MCF 10A (cell line): ENCODE measurements at regions not wholly inside any gene's neighbourhood (a gene's known extent, or its start where the extent isn't known, plus 50 kb on each side); places are given as distances from the start of the nearest gene placed in this dataset.
A peak's percentile ranks its signal among the peaks of the same experiment; 100 is the strongest.

ENCODE experiments used
- BruUV-seq: library from RNA; stranded (reverse); fragments of 400-500 nt; replicated peaks from 2 replicates; lab custom pipeline; 2021; lab: Mats Ljungman, UMichigan
- CTCF ChIA-PET: fragments of 300-600 bp; sonication (Branson Sonifier 250); formaldehyde crosslinking; extraction: SDS; loops from one replicate; lab custom pipeline; 2021; ENCODE audit warnings: antibody characterized with exemption, inconsistent platforms; lab: Yijun Ruan, JAX
- POLR2A ChIA-PET: fragments of 300-600, 350-650 bp; sonication (Branson Sonifier 250); formaldehyde crosslinking; extraction: SDS; loops from one replicate; lab custom pipeline; 2020; ENCODE audit warnings: antibody characterized with exemption, inconsistent platforms; lab: Yijun Ruan, JAX
- DNase-seq: peaks from one replicate; pipeline ENCODE4 v3.0.0-alpha.2; 2018; ENCODE audit not compliant: unreplicated experiment
- H3K27ac Mint-ChIP-seq: one replicate; pipeline ENCODE4 v1.8.0; 2022; ENCODE audit warnings: mild to moderate bottlenecking, low read depth, mixed read lengths; ENCODE audit not compliant: unreplicated experiment
- H3K27me3 Mint-ChIP-seq: one replicate; pipeline ENCODE4 v1.8.0; 2022; ENCODE audit warnings: mixed read lengths; ENCODE audit not compliant: insufficient read depth, unreplicated experiment
- H3K36me3 Mint-ChIP-seq: one replicate; pipeline ENCODE4 v1.8.0; 2022; ENCODE audit warnings: mild to moderate bottlenecking, moderate library complexity, mixed read lengths; ENCODE audit not compliant: insufficient read depth, unreplicated experiment
- H3K4me1 Mint-ChIP-seq: one replicate; pipeline ENCODE4 v1.8.0; 2022; ENCODE audit warnings: mixed read lengths; ENCODE audit not compliant: insufficient read depth, unreplicated experiment
- H3K4me3 Mint-ChIP-seq: one replicate; pipeline ENCODE4 v1.8.0; 2022; ENCODE audit warnings: mild to moderate bottlenecking, moderate library complexity, mixed read lengths; ENCODE audit not compliant: unreplicated experiment
- H3K9me3 Mint-ChIP-seq: one replicate; pipeline ENCODE4 v1.8.0; 2022; ENCODE audit warnings: mixed read lengths; ENCODE audit not compliant: unreplicated experiment
- intact Hi-C: fragments of 100-400 bp; cut with micrococcal nuclease; formaldehyde crosslinking; loops from 2 replicates; pipeline ENCODE4 v1.14.1; 2022
- TF ChIP-seq, protein P1 (sequence below): fragments of 200-600 bp; IDR thresholded peaks from one replicate; pipeline ENCODE4 v1.8.0; 2022; ENCODE audit warnings: antibody characterized with exemption, mild to moderate bottlenecking; ENCODE audit not compliant: unreplicated experiment

DNA sequence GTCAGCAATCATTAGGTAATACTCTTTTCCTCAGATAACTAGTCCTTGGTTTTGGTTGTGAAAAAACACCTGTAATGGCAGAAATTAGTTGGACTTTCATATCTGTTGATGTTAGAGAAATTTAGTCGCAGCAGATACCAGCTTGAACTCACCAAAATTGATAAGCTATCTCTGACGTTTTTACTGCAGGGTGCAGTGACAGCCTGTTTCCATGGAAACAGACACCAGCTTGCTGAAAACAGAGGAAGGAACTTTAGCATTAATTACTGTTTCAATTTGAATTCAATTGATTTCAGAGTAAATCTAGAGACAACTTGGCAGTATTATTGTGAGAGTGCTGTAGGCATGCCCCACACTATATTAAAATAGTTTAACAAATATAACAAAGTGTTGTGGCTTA, 246.5 kb downstream of the PPP1R2C start:
- H3K27me3 Mint-ChIP-seq: peaks cover 56% of the 10 kb centered on the region
- intact Hi-C loops: no loop called here
- no TSS peak for BruUV-seq
- H3K4me1 Mint-ChIP-seq: peaks cover 6% of the 10 kb centered on the region
- CTCF ChIA-PET: interaction anchor here (0.7 to 3.9 kb wide), 2 partner anchors 733 to 762 kb away, joined by 3 to 26 read pairs; no protein-coding TSS in a partner anchor
- no peaks in the 10 kb centered on the region for H3K36me3 Mint-ChIP-seq
- POLR2A ChIA-PET: no interaction called here
- H3K4me3 Mint-ChIP-seq: no peak overlapping the region
- no peak for DNase-seq
- no peak overlapping the region for H3K27ac Mint-ChIP-seq
- no peaks in the 10 kb centered on the region for H3K9me3 Mint-ChIP-seq
- TF ChIP-seq, protein P1, sequence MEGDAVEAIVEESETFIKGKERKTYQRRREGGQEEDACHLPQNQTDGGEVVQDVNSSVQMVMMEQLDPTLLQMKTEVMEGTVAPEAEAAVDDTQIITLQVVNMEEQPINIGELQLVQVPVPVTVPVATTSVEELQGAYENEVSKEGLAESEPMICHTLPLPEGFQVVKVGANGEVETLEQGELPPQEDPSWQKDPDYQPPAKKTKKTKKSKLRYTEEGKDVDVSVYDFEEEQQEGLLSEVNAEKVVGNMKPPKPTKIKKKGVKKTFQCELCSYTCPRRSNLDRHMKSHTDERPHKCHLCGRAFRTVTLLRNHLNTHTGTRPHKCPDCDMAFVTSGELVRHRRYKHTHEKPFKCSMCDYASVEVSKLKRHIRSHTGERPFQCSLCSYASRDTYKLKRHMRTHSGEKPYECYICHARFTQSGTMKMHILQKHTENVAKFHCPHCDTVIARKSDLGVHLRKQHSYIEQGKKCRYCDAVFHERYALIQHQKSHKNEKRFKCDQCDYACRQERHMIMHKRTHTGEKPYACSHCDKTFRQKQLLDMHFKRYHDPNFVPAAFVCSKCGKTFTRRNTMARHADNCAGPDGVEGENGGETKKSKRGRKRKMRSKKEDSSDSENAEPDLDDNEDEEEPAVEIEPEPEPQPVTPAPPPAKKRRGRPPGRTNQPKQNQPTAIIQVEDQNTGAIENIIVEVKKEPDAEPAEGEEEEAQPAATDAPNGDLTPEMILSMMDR: no peak

DNA sequence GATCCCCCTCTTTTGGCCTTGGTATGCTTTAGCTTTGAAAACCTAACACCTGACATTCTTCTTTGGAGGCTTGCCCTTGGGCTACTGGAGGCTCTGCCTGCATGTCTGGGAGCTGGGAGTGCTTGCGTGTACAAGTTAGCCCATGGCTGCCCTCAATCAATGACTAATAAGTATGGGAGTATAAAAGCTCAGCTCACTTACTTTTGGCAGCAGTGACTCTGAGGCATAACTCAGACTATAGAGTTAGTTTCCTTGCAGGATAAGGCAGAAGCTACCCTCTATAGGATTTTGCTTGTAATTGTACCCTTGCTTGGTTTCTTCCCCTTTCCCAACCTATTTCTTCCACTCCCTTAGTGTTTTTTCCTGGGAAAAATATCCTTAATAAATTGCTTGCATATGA, 247.9 kb downstream of the PPP1R2C start:
- ChIA-PET CTCF (interaction anchor here (0.5 to 3.9 kb wide), 2 partner anchors 41 to 732 kb away, joined by 3 to 26 read pairs; no protein-coding TSS in a partner anchor), POLR2A (interaction anchor here (0.7 kb wide), 2 partner anchors 885 to 1665 kb away, joined by 3 to 4 read pairs; no protein-coding TSS in a partner anchor)
- intact Hi-C loops: no loop called here
- peaks cover 6% of the 10 kb centered on the region for H3K4me1 Mint-ChIP-seq
- no TSS peak for BruUV-seq
- no peaks in the 10 kb centered on the region for H3K9me3 Mint-ChIP-seq
- peaks cover 52% of the 10 kb centered on the region for H3K27me3 Mint-ChIP-seq
- H3K4me3 Mint-ChIP-seq: no peak overlapping the region
- DNase-seq: peak; percentile 49
- H3K36me3 Mint-ChIP-seq: no peaks in the 10 kb centered on the region
- H3K27ac Mint-ChIP-seq: no peak overlapping the region
- TF ChIP-seq, protein P1: peak; percentile 16

DNA sequence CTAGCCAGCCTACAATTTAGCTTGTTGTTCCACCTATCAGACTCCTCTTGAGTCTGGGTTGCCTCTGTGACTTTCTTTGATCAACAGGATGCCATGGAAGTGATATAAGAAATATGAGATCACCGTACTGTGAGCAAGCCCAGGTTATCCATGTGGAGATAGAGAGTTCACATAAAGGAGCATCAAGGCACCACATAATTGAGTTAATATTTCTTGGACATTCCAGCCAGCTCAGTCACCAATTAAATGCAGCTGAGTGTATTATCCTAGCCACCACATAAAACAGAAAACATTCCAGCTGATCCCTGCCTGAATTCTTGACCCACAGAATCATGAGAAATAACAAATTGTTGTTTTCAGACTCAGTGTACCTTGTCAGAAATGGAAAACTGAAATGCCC, 253.6 kb downstream of the PPP1R2C start:
- Mint-ChIP-seq H3K9me3 (no peaks in the 10 kb centered on the region), H3K4me3 (no peak overlapping the region), H3K4me1 (peaks cover 5% of the 10 kb centered on the region), H3K27ac (no peak overlapping the region), H3K27me3 (peaks cover 53% of the 10 kb centered on the region), H3K36me3 (no peaks in the 10 kb centered on the region)
- intact Hi-C loops: no loop called here
- no TSS peak for BruUV-seq
- TF ChIP-seq, protein P1: no peak
- DNase-seq: no peak
- POLR2A ChIA-PET: no interaction called here
- CTCF ChIA-PET: interaction anchor here (0.6 to 1.2 kb wide), 3 partner anchors 270 to 726 kb away, joined by 3 to 6 read pairs (median 3); no protein-coding TSS in a partner anchor

- intact Hi-C loops: no loop called here
- CTCF ChIA-PET: interaction anchor here (1.1 to 1.2 kb wide), 2 partner anchors 22 to 24 kb away, joined by 3 to 4 read pairs; no protein-coding TSS in a partner anchor
- peak; percentile 70 for DNase-seq
- no peak overlapping the region for H3K27ac Mint-ChIP-seq
- H3K36me3 Mint-ChIP-seq: no peaks in the 10 kb centered on the region
- H3K27me3 Mint-ChIP-seq: peaks cover 35% of the 10 kb centered on the region
- H3K9me3 Mint-ChIP-seq: no peaks in the 10 kb centered on the region
- TF ChIP-seq, protein P1: no peak
- H3K4me1 Mint-ChIP-seq: peaks cover 6% of the 10 kb centered on the region
- POLR2A ChIA-PET: interaction anchor here (0.7 kb wide), 1 partner anchor 268 kb away, joined by 3 read pairs; no protein-coding TSS in a partner anchor
- BruUV-seq: no TSS peak
- H3K4me3 Mint-ChIP-seq: no peak overlapping the region
Measured at GRCh38 chrX:42519666-42520231, 258.2 kb downstream of the PPP1R2C start.
